HL-60 (cell line): ENCODE measurements at regions not wholly inside any gene's neighbourhood (a gene's known extent, or its start where the extent isn't known, plus 50 kb on each side); places are given as distances from the start of the nearest gene placed in this dataset.

Experiments used
- DNase-seq, 2 experiments: peaks; one replicate each; pipeline ENCODE4 v3.0.0-alpha.2; 2010 to 2020; ENCODE audit warnings: low read depth in 1 of 2, low spot score in 1 of 2
- H3K27ac ChIP-seq: fragments of 250-450 bp; sonication (Bioruptor Pico); replicated peaks from 2 replicates; pipeline ENCODE4 v1.5.1; 2020; ENCODE audit warnings: mild to moderate bottlenecking, moderate library complexity
- H3K27me3 ChIP-seq: fragments of 250-450 bp; sonication (Bioruptor Pico); 2 replicates; pipeline ENCODE4 v1.5.1; 2021; ENCODE audit warnings: mild to moderate bottlenecking, moderate library complexity; ENCODE audit not compliant: insufficient read depth, poor library complexity, severe bottlenecking
- H3K4me3 ChIP-seq: replicated peaks from 2 replicates; pipeline ENCODE4 v1.5.1; 2011; ENCODE audit warnings: mild to moderate bottlenecking, control low read depth, low read length; ENCODE audit not compliant: insufficient read depth
- CTCF ChIP-seq: IDR thresholded peaks from one replicate; pipeline ENCODE4 v1.5.1; 2011; ENCODE audit warnings: low read length, control low read depth, inconsistent platforms; ENCODE audit not compliant: insufficient read depth
- GABPA ChIP-seq: IDR thresholded peaks from 2 replicates; pipeline ENCODE4 v1.6.1; 2012; ENCODE audit warnings: low read depth
- POLR2AphosphoS5 ChIP-seq: IDR thresholded peaks from 2 replicates; pipeline ENCODE4 v1.6.1; 2012; ENCODE audit warnings: low read depth
- SPI1 ChIP-seq: IDR thresholded peaks from 2 replicates; pipeline ENCODE4 v1.6.1; 2012; ENCODE audit warnings: low read depth, mild to moderate bottlenecking, borderline replicate concordance
- TF ChIP-seq, protein P1 (sequence below): IDR thresholded peaks from 2 replicates; pipeline ENCODE4 v1.6.1; 2012; ENCODE audit warnings: low read depth; ENCODE audit not compliant: insufficient replicate concordance

- DNase-seq = no peak
- Histone ChIP-seq H3K27me3 (no peaks in the 10 kb centered on the region), H3K4me3 (no peak overlapping the region), H3K27ac (no peak overlapping the region)
- no peak for TF ChIP-seq POLR2AphosphoS5
- TF ChIP-seq GABPA = no peak
- TF ChIP-seq, protein P1, sequence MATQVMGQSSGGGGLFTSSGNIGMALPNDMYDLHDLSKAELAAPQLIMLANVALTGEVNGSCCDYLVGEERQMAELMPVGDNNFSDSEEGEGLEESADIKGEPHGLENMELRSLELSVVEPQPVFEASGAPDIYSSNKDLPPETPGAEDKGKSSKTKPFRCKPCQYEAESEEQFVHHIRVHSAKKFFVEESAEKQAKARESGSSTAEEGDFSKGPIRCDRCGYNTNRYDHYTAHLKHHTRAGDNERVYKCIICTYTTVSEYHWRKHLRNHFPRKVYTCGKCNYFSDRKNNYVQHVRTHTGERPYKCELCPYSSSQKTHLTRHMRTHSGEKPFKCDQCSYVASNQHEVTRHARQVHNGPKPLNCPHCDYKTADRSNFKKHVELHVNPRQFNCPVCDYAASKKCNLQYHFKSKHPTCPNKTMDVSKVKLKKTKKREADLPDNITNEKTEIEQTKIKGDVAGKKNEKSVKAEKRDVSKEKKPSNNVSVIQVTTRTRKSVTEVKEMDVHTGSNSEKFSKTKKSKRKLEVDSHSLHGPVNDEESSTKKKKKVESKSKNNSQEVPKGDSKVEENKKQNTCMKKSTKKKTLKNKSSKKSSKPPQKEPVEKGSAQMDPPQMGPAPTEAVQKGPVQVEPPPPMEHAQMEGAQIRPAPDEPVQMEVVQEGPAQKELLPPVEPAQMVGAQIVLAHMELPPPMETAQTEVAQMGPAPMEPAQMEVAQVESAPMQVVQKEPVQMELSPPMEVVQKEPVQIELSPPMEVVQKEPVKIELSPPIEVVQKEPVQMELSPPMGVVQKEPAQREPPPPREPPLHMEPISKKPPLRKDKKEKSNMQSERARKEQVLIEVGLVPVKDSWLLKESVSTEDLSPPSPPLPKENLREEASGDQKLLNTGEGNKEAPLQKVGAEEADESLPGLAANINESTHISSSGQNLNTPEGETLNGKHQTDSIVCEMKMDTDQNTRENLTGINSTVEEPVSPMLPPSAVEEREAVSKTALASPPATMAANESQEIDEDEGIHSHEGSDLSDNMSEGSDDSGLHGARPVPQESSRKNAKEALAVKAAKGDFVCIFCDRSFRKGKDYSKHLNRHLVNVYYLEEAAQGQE = no peak
- no peak for TF ChIP-seq SPI1
- no peak for TF ChIP-seq CTCF
Observed at GRCh38 chr16:85503679-85504231, 109.4 kb upstream of the GSE1 start.

- no peak overlapping the region for H3K27ac ChIP-seq
Observed at GRCh38 chr16:85504242-85504641, 108.9 kb upstream of the GSE1 start.

DNA sequence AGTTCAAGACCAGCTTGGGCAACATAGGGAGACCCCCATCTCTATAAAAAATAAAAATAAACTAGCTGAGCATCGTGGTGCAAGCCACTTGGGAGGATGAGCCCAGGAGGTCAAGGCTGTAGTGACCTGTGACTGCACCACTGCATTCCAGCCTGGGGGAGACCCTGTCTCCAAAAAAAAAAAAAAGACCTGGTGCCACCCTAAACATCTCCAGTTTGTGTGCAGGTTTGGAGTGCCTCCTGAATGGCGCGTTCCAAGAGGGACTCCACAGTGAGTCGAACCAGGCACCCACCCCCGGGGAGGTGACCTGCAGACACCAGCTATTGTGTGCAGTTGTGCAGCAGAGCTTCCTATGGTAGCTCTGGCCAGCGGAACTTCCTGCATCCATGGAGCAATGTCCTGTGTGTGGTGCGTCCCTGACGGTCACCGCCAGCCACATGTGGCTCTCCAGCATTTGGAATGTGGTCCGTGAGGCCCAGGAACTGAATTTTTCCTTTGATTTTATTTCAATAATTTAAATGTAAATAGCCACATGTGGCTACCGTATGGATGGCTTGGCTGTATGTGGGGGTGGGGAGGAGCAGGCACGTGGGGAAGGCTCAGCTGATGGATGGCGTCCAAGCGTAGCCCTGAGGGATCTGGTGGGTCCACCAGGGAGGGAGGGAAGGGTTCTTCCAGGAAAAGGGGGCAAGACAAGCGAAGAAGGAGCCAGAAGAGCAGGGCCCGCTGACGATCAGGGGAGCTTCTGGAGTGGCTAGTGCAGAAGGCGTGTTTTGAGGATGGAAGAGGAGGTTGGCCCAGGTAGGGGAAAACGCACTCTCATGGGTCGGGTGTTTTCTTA, 107.1 kb upstream of the GSE1 start:
- Histone ChIP-seq H3K27ac (no peak overlapping the region), H3K4me3 (no peak overlapping the region), H3K27me3 (no peaks in the 10 kb centered on the region)
- DNase-seq = no peak
- TF ChIP-seq, protein P1 = no peak
- TF ChIP-seq GABPA = no peak
- no peak for TF ChIP-seq CTCF
- TF ChIP-seq SPI1 = no peak
- no peak for TF ChIP-seq POLR2AphosphoS5

More at GRCh38 chr16:85504242-85504641, 108.9 kb upstream of the GSE1 start:
- no peak for DNase-seq
- Histone ChIP-seq H3K27me3 (no peaks in the 10 kb centered on the region), H3K4me3 (no peak overlapping the region)
- TF ChIP-seq SPI1 (no peak), POLR2AphosphoS5 (no peak), GABPA (no peak), CTCF (no peak)
- TF ChIP-seq, protein P1 = no peak
